ENCODE measurements at regions not wholly inside any gene's neighbourhood (a gene's known extent, or its start where the extent isn't known, plus 50 kb on each side); places are given as distances from the start of the nearest gene placed in this dataset.

GRCh38 chr12:73699318-73699717, 838.3 kb upstream of the ATXN7L3B start:
- TF ChIP-seq CTCF (IDR thresholded peaks at IDR 0.05; ENCODE audit: low read length) (no peak), EZH2 (IDR thresholded peaks at IDR 0.05; ENCODE audit: borderline replicate concordance, low read length) (no peak)

All from OCI-LY1 (cell line).